ENCODE measurements at regions not wholly inside any gene's neighbourhood (a gene's known extent, or its start where the extent isn't known, plus 50 kb on each side); places are given as distances from the start of the nearest gene placed in this dataset.
"Not testable (repeated sequence)": the region's sequence is repeated elsewhere in the genome, so short reads cannot be mapped to it uniquely, and the experiment has no call there.

DNA sequence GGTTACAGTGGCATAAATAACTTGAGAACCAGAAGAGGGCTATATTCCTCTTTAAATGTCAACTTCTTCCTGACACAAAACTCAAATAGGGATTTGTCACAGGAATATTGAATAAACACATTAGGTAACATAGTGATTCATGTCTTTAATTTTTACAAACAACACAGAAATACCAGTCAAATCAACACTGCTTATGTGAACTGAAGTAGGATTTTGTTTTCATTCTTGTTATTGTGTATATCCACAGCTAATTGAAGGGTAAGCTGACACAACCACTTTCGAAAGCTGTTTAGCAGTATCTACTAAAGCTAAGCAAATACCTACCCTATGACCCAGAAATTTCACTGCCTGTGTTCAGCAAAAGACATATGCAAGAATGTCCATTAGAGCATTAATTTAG lies 120.4 kb upstream of the EOLA2 start:
- DNase-seq: no peak

DNA sequence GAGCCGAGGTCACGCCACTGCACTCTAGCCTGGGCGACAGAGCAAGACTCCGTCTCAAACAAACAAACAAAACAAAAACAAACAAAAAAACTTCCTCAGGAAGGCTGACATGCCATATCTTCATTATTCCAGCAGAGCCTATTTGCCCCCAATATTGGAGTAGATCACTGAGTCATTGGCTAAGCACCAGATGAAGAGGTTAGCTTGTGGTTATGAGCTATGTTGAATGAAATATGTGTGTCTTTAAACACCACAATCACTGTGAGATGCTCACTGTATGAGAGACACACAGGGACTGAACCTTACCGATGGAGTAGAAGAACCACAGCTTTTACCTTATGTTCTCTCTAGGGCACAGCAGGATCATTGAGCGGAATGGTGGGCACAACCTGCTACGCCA lies 122.1 kb upstream of the EOLA2 start:
- DNase-seq: no peak

DNA sequence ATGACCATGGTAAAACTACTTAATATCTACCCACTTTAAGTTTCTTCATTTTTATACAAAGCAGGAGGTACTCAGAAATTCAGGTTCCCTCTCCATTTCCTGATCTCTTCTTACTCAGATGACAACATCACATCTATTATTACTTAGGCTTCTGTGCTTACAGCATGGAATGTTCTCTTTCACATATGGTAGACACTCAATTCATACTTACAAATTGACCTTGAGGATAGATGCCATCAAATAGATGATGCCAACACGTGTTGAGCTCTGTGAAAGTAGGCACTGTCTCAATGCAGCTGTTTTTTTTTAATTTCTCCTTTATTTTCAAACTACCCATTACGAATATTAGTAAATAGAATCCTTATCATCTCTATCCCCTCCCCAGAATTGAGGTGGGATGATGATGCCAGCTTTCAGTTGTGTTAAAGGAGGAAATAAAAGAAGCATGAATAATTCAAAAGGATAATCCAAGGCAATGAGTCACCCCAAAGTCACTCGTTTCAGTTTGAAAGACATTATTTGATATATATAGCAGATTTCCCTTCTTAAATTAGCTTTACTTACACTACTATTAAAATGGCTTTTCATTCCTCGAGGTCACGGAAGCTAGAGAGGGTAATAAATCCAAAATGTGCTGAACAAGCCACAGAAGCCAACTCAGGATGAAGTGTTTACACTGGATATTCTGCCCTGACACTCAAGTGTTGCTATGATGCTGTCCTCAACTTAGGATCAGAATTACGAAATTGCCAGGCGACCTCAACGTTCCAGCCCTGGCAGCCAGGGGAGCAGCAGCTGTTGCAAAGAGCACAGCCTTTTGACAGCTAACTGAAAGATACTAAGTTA lies 124.2 kb upstream of the EOLA2 start:
- DNase-seq: no peak

DNA sequence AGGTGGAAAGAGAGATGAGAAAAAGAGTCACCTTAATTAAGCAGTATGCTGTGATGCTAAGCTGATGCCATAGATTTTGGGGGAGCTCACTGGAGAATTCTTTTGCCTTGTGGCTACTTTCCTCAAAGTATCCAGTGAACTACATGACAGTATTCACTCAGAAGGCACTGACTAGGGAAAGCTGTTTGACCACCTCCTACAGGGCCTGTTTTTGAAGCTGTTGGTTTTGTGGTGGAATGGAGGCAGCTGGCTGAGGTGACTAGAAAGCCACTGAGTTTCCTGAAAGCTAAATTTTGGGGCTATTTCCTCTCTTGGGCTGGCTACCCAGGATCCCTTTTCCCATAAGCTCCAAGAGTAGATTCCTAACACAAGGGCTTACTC lies 124.8 kb upstream of the EOLA2 start:
- DNase-seq: no peak

DNA sequence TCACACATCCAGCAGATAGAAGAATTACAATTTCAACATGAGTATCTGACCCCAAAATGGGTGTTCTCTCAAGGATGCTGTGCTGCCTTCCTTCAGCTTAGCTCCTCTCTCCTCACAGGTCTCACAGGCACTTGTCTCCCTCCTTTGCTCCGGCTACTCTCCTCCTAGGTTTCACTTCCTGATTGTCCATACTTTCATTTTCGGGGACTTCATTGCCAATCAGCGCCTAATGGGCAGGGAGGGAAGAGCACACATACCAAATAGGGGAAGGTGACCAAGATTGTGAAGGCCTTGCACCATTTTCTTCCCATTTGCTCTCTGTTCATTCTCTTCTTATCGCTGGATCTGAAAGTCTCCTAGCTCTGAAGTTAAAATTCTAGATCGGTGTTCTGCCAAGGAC lies 125.4 kb upstream of the EOLA2 start:
- DNase-seq: no peak

DNA sequence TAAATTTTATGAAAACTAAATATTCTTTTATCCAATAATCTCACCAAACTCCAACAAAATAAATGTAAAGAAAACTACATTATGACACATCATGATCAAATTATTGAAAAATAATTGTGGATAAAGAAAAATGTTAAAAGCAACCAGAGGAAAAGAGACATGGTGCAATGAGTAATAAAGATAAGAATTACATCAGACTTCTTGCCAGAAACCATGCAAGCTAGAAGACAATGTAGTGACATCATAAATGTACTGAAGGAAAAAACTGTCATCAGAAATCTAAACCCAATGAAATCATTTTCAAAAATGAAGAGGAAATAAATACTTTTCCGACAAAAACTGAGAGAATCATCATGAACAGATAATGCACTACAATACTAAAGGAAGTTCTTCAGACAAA lies 135.9 kb upstream of the EOLA2 start:
- no peak for DNase-seq

DNA sequence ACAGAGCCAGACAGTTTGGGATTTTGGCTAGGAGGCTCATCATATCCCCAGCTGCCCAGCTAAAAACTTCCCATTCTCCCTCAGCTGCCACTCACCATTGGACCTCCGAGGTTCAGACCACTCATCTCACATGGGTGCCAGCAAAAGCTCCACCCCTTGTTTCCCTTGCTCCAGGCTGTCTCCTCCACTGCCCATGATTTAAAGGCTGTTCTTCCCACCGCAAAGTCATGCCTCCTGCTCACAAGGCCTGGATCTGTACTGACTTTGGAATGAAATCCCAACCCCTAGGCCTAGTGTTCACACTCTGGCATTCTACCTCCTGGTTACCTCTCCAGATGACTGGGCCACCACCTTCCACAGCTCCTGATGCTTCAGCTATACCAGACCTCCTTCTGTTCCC lies 142.2 kb upstream of the EOLA2 start:
- DNase-seq: no peak

DNA sequence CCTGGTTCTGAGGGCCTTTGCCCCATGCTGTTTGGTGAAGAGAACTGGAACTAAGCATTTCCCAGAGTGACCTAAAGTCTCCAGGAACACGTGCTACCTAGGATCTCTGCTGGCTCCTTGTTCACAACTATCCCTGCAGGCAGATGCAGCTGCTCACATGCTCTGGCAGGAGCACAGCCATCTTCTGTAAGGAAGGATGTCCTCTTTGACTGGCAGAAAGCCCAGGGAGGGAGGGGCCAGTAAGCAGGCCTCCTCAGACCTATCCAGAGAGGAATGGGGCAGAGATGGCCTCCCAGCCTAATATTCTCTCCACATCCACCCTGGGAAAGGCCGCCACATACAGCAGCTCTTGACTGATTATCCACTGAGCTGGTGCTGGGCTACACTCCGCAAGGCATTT lies 142.8 kb upstream of the EOLA2 start:
- no peak for DNase-seq

DNA sequence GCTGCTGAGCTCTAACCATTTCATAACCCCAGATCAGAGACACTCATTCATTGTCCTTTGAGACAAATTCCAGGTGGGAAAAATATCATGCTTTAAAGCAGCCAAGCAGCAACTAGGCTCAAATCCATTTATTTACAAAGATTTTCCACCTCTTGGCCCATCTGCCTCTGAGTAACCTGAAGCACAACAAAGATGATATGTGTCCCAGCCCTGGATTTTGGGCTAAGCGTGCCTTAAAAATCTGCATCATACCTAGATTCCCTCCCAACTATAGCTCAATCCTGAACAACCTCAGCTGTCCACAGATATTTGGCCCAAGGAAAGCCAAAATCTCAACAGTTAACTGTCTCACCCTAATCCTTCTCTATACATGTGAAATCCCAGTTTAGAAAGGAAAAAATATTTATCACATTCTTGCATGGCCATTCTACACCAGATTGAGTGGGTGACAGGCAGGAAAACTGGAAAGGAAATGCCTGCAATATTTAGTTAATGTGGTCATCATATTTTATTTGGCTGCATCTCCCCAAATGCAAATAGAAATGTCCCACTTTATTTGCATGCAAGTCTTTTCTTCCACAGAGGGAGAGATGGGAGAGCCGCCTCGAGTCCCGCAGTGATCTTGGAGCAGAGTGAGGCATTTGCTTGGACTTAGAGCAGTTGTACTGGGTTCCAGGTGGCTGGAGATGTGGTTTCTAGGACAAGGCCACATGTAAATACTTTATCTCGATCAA lies 146.4 kb upstream of the EOLA2 start:
- DNase-seq: no peak

DNA sequence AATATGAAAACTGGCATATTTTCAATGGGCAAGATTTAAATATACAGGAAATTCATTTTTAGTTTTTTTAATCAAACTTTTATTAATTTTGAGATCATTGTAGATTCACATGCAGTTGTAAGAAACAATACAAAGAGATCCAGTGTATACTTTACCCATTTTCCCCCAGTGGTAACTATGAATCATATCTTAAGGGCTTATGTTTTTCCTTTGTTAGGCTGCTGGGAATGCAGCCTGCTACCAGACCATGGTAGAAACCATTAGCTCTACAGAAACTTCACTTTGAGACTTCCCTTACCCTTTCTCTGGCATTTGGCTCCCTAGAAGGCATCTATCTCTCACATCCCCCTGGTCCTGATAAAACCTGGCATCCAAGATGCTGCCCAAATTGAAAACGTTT lies 147.6 kb upstream of the EOLA2 start:
- DNase-seq: no peak

DNA sequence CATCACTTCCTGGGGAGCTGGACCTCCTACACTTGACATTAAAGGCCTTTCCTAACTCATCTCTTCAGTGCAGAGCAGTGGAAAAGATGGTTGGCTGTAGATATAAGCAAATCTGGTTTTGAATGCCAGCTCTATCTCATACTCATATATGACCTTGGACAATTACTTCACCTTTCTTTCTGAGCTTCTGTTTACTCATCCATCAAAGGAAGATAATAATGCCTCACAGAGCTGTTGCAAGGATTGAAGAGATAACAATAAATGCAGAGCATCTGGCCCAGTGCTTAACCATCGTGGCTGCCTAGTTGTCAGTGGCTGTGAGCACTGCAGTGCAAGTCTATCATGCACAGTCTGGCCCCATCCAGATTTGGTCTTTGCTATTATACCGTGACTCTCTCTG lies 148.1 kb upstream of the EOLA2 start:
- no peak for DNase-seq

DNA sequence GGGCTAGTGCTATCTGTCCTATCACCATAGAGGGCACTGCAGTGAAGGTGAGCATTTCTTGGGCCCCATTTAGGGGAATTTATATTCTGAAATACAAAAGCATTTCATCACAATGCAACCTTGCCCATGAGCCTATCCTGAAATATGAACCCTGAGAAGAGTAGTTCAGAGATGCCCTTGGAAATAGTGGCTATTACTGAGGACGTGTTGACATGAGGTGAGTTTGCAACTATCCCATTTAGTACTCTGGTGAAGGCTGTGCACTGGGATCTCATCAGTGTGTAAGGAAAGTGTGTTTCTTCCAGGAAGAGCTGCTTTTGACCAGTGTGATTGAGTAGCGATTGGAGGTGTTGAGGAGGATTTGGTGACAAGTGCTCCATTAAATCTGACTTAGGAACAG lies 149.3 kb upstream of the EOLA2 start:
- DNase-seq: no peak

DNA sequence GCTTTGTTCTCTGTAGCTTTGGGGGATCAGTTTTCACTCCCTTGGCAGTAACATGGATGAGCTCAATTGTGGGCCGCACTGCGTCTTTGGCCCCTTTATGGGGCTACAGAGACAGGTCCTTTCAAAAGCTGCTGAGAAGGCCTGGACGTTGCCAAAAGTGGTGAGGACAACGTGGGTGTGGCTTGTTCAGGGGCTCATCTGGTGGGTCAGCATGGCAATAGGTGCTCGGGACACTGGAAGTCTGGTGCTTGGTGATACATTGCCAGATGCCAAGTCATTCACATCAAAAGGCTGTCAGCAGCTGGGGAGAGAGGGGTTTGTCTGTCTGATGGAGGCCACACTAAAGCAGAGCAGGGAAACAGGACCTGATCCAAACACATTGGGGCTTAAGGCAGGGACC lies 149.8 kb upstream of the EOLA2 start:
- no peak for DNase-seq

DNA sequence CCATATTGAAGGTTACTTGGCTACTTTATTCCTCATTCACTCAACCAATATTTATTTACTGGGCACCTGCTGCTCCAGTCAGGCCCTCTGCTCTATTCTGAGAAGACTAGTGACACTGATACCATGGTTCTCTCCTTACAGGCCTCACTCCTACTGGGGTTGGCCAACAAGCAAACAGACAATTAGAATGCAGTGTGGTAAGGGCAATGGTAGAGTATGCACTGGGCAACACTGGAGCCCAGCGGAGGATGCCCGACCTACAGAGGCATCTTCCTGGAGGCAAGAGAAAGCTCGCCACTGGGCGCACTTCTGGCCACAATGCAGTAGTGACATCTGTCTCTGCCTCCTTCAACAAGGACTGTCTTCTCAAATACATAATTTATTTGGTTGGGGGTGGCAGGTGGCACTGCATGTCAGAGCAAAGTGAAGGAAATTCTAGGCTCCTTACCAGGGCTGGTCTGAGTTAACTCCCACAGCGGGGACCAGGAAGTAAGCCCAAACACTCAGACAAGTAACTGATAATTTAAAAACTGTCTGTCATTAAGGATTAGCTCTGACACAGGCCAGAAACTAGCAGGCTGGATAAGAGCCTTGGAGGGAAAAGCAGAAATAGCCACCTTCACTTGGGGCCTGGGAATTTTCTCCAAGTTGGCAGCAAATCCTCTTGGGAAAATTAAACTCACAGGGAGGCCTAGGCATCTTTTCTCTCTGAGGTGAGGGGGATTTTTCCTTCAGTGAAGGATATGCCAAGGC lies 150.7 kb upstream of the EOLA2 start:
- DNase-seq: no peak

DNA sequence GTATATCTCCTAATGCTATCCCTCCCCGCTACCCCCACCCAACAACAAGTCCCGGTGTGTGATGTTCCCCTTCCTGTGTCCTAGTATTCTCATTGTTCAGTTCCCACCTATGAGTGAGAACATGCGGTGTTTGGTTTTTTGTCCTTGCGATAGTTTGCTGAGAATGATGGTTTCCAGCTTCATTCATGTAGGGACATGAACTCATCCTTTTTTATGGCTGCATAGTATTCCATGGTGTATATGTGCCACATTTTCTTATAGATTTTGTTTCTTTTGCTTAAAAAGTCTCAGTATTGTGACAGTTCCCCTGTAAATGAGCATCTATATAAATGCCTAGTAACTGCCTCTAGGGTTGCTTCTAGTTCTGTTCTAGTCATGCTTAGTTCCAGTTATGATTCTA lies 153.0 kb upstream of the EOLA2 start:
- not testable (repeated sequence) for DNase-seq

DNA sequence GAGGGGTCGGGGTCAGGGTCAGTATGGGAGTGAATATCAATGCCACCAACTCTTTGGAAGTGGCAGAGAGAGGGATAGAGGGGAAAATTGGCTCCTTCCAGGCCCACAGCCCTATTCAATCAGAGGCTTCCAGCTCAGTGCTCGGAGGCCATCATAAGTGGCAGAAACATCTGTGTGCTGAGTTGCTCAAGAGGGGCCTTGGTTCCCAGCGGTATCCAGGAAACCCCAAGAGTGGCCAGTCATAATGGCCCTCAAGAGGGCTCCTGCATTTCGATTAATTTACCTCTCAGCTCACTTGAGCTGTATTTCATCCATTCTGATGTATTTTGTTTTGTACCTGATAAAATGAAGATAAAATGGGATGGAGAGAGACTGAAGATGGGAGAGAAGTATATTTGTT lies 154.3 kb upstream of the EOLA2 start:
- no peak for DNase-seq

DNA sequence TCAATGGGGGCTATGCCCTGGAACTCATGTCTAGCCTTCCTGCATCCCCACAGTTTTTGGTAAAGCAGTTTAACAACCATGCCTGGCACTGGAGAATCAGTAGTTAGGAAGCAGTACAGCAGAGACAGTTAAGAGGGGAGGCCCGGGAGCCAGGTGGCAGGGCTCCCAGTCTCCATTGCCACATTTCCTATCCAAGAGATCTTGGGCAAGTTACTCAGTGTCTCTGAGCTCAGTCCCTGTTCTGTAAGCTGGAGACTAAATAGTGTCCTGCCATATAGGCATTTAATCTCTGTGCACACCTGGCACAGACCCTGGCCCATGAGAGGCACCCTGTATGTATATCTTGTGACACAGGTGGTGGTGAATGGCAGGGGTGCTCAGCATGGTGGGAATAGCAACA lies 156.1 kb upstream of the EOLA2 start:
- no peak for DNase-seq

DNA sequence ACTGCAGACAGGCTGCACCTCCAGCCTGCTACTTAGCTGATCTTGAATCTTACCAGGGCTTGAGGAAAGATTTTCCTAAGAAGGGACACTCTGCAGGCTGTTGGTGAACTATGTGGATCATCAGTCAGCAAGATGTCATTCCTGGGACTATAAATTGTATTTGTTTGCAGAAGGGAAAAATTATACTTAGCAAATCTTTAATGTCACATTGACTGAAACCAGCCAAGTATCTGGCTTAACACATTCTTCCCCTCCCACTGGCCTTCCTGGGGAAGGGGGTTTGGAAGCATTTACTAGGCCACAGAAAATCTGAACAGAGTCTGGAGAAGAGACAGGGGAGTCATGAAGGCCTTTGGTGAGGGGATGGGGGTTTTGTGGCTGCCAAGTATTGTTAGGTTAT lies 156.7 kb upstream of the EOLA2 start:
- DNase-seq: no peak

DNA sequence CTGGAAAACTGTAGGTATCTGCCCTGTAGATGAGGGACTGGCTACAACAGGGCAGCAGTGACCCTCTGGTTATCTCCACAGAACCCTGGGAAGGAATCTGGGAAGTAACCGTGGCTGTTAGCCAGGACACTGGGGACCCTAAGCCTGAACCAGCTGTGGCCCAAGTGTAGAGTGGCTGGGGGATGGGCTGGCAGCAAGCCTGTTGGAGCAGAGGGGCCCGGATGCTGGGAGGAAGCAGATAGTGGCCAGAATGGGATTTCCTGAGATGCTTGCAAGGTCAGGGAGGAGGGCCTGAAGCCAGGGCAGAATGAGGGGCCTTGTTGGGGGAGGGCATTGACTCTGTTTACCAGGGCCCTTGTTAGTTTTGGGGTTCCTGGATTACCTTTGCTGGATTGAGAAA lies 161.0 kb upstream of the EOLA2 start:
- no peak for DNase-seq

DNA sequence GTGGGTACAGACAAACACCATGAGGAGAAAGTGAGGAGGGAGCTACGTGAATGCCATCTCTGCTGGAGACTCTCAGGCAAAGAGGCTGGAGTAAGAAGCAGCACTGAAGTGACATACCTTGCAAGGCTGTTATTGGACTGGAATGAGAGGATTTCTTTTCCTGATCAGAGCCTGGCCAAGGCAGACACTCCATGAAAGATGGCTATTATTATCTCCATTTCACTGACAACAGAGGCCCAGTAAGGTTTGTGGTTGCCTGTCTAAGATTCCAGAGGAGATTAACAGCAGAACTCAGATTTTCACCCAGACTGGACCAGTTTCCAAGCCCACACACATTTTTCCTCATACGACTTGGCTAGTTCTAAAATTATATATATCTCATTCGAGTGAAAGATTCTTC lies 162.0 kb upstream of the EOLA2 start:
- no peak for DNase-seq

DNA sequence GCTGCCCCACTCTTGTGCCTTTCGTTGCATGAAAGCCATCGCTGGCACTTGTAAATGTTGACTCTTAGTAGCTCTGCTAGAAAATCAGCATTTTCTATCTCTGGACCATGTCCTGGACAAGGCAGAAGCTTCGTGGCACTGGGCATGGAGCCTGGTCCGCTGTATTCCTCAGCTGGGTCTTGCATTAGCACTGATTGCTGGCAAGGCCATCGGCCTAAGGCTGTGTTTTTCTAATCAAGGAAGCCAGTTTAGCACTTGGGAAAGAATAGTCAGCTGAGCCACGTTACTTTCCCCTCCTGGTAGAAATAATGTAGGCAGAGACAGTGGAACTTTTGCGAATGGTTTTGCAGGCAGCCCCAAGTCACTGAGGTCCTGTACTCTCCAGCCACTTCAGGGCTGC lies 180.2 kb upstream of the EOLA2 start:
- DNase-seq: no peak

DNA sequence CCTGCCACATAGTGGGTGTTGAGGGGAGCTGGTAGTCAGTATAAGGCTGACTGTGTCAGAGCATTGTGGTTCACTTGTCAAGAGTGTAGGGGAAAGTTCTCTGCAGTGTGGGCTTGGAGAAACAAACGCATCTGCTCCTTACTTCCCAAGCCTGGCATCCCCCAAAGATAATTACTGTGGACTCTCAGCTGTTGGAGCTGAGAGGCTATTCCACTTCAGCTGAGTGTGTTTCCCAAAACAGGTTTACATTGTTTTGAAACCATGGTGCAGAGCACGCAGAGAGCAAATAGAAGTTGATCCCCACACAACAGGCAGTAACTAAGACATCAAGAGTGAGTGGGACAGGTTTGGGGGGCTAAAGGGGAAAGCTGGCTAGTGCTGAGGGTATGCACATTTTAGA lies 181.0 kb upstream of the EOLA2 start:
- no peak for DNase-seq

DNA sequence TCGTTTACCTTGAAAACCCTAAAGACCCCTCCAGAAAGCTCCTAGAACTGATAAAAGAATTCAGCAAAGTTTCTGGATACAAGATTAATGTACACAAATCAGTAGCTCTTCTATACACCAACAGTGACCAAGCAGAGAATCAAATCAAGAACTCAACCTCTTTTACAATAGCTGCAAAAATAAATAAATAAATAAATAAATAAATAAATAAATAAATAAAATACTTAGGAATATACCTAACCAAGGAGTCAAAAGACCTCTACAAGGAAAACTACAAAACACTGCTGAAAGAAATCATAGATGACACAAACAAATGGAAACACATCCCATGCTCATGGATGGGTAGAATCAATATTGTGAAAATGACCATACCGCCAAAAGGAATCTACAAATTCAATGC lies 186.8 kb upstream of the EOLA2 start:
- not testable (repeated sequence) for DNase-seq

DNA sequence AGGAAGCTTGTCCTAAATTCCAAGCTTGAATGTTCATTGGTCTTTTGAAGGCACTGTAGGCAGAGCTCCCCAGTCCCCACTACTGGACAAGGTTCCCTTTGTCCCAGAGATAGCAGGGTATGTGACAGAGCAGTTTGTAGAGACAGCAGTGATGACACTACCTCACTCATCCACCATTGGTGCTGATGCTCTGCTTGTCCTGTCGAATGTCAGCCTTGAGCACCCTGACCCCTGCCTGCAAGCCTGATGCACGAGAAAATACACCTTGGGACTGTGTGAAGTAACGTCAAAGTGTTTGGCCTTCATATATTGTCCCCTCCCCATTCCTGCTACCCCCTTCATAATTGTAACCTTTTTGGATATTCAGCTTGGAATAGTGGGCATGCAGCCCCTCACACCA lies 188.9 kb upstream of the EOLA2 start:
- DNase-seq: no peak

All from NCI-H1694 (cell line).